ENCODE measurements at regions not wholly inside any gene's neighbourhood (a gene's known extent, or its start where the extent isn't known, plus 50 kb on each side); places are given as distances from the start of the nearest gene placed in this dataset.

DNA sequence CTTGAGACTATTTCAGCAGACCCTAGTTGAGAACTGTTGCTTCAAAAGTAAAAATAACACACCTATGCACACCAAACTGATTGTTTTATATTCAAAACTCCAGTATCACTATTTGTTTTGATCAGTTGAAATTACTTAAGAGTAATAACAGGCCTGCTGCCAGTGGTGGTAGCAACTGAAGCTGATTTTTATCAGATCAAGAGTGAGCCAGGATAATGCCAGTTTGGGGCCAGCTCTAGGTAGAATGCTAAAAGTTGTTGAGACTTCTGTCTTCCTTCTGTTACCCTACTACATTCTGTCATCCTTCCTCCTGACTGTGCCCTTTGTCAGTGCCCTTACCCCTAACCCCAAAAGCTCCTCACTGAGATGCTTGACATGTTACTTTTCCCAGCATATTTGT, 228.7 kb upstream of the SPRY1 start:
- TF ChIP-seq, protein P1, sequence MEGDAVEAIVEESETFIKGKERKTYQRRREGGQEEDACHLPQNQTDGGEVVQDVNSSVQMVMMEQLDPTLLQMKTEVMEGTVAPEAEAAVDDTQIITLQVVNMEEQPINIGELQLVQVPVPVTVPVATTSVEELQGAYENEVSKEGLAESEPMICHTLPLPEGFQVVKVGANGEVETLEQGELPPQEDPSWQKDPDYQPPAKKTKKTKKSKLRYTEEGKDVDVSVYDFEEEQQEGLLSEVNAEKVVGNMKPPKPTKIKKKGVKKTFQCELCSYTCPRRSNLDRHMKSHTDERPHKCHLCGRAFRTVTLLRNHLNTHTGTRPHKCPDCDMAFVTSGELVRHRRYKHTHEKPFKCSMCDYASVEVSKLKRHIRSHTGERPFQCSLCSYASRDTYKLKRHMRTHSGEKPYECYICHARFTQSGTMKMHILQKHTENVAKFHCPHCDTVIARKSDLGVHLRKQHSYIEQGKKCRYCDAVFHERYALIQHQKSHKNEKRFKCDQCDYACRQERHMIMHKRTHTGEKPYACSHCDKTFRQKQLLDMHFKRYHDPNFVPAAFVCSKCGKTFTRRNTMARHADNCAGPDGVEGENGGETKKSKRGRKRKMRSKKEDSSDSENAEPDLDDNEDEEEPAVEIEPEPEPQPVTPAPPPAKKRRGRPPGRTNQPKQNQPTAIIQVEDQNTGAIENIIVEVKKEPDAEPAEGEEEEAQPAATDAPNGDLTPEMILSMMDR (IDR thresholded peaks at IDR 0.05; ENCODE audit: low read depth, low read length): no peak
- no peak for TF ChIP-seq EZH2phosphoT487 (IDR thresholded peaks at IDR 0.05; ENCODE audit: low read depth)
